Right lobe of liver (tissue), 6 donors: ENCODE measurements at regions not wholly inside any gene's neighbourhood (a gene's known extent, or its start where the extent isn't known, plus 50 kb on each side); places are given as distances from the start of the nearest gene placed in this dataset.
"Not testable (repeated sequence)": the region's sequence is repeated elsewhere in the genome, so short reads cannot be mapped to it uniquely, and the experiment has no call there.

Experiments used
- ATAC-seq, 4 donors: fragments of 200-7000 bp; cut with Tn5 transposase; one replicate each; pipeline ENCODE4 v1.9.1; 2020; ENCODE audit warnings: mild to moderate bottlenecking in 4 of 4, moderate library complexity in 4 of 4
- DNase-seq, 3 donors: peaks; one replicate each; pipeline ENCODE4 v3.0.0-alpha.2; 2020
- H3K27ac ChIP-seq, 3 donors: fragments of 200-600 bp; one replicate each; pipeline ENCODE4 v1.8.0; 2022
- H3K27me3 ChIP-seq, 2 donors: fragments of 200-600 bp; one replicate each; pipeline ENCODE4 v1.8.0; 2022
- H3K36me3 ChIP-seq, 4 donors: fragments of 200-600 bp; sonication (generic) in 1 of 4; one replicate each; pipeline versions ENCODE4 v1.5.1 to v1.8.0; 2017 to 2022; ENCODE audit warnings: control low read depth in 1 of 4
- H3K4me1 ChIP-seq, 4 donors: fragments of 200-600 bp; sonication (generic) in 1 of 4; one replicate each; pipeline versions ENCODE4 v1.5.1 to v1.8.0; 2017 to 2022; ENCODE audit warnings: control low read depth in 1 of 4
- H3K4me3 ChIP-seq, 3 donors: fragments of 200-600 bp; one replicate each; pipeline ENCODE4 v1.8.0; 2022
- H3K9me3 ChIP-seq, 4 donors: fragments of 200-600 bp; sonication (generic) in 1 of 4; one replicate each; pipeline versions ENCODE4 v1.5.1 to v1.8.0; 2017 to 2022; ENCODE audit warnings: control low read depth in 1 of 4
- POLR2A ChIP-seq: fragments of 450-650 bp; IDR thresholded peaks from one replicate; pipeline ENCODE4 v1.6.1; 2017; ENCODE audit warnings: antibody characterized with exemption, mild to moderate bottlenecking
- WGBS: methylation state at CpG from one replicate; pipeline ENCODE4 v1.1.6; 2018; ENCODE audit warnings: low coverage, low lambda C conversion rate; ENCODE audit not compliant: insufficient coverage; ENCODE audit errors: missing lambda C conversion rate; 5-methylcytosine and 5-hydroxymethylcytosine counted together
- intact Hi-C, 2 donors: fragments of 100-400 bp; cut with DNase I; formaldehyde crosslinking; loops; one replicate each; pipeline versions ENCODE4 v1.11.2 to v1.14.1; 2022
- TF ChIP-seq, protein P1 (sequence below), 4 donors: fragments of 200-600 bp in 3 of 4; fragments of 450-650 bp in 1 of 4; IDR thresholded peaks; one replicate each; pipeline versions ENCODE4 v1.5.1 to v1.8.0; 2016 to 2022; ENCODE audit warnings: antibody characterized with exemption in 4 of 4, mild to moderate bottlenecking in 2 of 4
- donor health status: DM: no; HTN: yes; CAD: no.
- donor health status: DM: no; HTN: no; CAD: no.
- donor health status: DM: no; HTN: no; CAD: no.
- donor health status: DM: no; HTN: yes; CAD: no.
- donor health status: DM: no; HTN: yes; CAD: no.

DNA sequence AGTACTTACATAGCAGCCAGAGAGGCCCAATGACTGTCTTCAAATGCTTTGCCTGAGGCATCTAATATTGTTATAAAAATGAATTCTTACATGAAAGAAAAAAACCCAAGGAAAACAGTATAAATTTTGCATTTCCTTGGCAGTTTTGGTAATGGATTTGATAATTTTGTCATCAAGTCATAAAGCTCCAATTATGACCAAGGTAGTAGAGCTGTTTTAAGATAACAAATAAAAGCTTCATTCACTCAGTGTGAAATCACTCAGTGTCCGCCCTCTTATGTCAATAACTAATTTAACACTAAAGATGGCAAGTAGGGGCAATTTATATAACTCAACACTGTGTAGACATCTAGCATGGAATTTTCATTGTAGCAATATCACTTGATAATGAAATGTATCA is 193.9 kb downstream of the ANKRD7 start:
- intact Hi-C loops = no loop called here
- TF ChIP-seq, protein P1, sequence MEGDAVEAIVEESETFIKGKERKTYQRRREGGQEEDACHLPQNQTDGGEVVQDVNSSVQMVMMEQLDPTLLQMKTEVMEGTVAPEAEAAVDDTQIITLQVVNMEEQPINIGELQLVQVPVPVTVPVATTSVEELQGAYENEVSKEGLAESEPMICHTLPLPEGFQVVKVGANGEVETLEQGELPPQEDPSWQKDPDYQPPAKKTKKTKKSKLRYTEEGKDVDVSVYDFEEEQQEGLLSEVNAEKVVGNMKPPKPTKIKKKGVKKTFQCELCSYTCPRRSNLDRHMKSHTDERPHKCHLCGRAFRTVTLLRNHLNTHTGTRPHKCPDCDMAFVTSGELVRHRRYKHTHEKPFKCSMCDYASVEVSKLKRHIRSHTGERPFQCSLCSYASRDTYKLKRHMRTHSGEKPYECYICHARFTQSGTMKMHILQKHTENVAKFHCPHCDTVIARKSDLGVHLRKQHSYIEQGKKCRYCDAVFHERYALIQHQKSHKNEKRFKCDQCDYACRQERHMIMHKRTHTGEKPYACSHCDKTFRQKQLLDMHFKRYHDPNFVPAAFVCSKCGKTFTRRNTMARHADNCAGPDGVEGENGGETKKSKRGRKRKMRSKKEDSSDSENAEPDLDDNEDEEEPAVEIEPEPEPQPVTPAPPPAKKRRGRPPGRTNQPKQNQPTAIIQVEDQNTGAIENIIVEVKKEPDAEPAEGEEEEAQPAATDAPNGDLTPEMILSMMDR (IDR thresholded peaks at IDR 0.05) = no peak
- TF ChIP-seq POLR2A = no peak
- Histone ChIP-seq H3K9me3 (no peaks in the 10 kb centered on the region), H3K4me3 (no peak overlapping the region), H3K4me1 (no peaks in the 10 kb centered on the region), H3K27me3 (no peaks in the 10 kb centered on the region), H3K36me3 (no peaks in the 10 kb centered on the region), H3K27ac (no peak overlapping the region)
- no peak for DNase-seq
- ATAC-seq = no peak
- WGBS = 33% methylated on average over 1 of the region's 1 CpG

DNA sequence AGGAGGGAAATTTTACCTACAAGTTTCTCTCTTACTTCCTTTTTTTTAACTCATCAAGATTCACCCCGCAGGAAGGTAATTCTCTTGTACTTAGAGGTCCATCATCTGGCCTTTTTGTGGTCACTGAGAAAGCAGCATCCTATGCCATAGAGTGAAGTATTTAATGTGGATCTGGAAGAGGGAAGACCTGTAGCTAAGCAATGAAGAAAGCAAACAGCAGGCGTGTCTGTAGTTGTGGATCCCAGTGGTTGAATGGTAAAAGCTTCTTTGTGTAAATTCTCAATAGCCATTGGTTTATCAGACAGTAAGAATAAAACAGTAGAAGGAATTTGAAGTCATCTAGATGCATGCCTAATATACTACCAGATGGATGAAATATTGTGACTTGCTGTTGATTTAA is 196.4 kb downstream of the ANKRD7 start:
- TF ChIP-seq POLR2A = no peak
- TF ChIP-seq, protein P1 (IDR thresholded peaks at IDR 0.05) = no peak
- Histone ChIP-seq H3K4me3 (no peak overlapping the region), H3K36me3 (no peaks in the 10 kb centered on the region), H3K27me3 (no peaks in the 10 kb centered on the region), H3K27ac (no peak overlapping the region), H3K9me3 (no peaks in the 10 kb centered on the region), H3K4me1 (no peaks in the 10 kb centered on the region)
- DNase-seq (no peak), ATAC-seq (no peak)
- intact Hi-C loops = no loop called here
- WGBS = 61% methylated on average over 2 of the region's 2 CpGs

DNA sequence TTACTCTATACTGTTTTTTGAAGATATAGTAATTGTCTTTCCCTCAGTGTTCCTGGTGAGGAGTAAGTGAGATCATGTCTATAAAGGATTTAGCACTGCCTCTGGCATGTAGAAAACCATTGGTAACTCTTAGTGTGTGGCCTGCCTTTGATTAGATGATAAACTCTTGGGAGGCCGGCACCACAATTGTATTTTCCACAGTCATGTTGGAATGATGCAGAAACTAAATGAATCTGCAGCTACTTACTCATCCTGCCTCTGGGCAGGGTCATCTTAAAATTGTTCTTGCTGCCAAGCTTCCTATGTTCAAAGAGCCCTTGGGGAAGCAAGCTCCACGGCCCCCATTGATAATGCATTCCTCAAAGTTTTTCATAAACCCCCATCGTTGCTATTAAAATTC is 204.6 kb downstream of the ANKRD7 start:
- WGBS = 40% methylated on average over 3 of the region's 3 CpGs
- intact Hi-C loops = no loop called here
- TF ChIP-seq POLR2A = no peak
- TF ChIP-seq, protein P1 (IDR thresholded peaks at IDR 0.05) = no peak

DNA sequence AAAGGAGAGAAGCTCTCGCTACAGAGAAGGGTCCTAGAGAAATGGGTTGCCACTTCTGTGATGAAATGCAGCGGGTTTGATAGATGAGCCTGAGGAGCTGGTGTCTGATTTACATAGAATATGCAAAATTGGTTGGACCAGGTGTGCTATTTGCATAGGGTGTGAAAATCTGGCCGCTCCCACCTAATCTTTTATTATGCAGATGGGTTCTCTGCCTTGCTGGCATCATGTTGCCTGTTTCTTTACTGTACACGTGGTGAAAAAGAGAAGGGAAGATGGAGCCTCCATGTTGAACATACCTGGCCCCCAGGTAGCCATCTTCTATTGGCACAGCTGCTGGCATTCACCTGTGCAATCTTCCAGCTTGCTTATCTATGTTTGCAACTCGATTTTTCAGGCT is 212.2 kb downstream of the ANKRD7 start:
- H3K36me3 ChIP-seq = no peaks in the 10 kb centered on the region
- H3K27ac ChIP-seq = no peak overlapping the region
- intact Hi-C loops = no loop called here
- H3K4me3 ChIP-seq = no peak overlapping the region
- TF ChIP-seq, protein P1 (IDR thresholded peaks at IDR 0.05) = no peak
- no peak for TF ChIP-seq POLR2A
- WGBS = 47% methylated on average over 5 of the region's 5 CpGs
- DNase-seq = no peak
- no peaks in the 10 kb centered on the region for H3K27me3 ChIP-seq
- ATAC-seq = no peak
- H3K4me1 ChIP-seq = no peaks in the 10 kb centered on the region
- H3K9me3 ChIP-seq = no peaks in the 10 kb centered on the region

More for the DNA sequence above, 204.6 kb downstream of the ANKRD7 start:
- H3K27ac ChIP-seq = no peak overlapping the region
- no peak overlapping the region for H3K4me3 ChIP-seq
- H3K4me1 ChIP-seq = no peaks in the 10 kb centered on the region
- H3K36me3 ChIP-seq = no peaks in the 10 kb centered on the region
- ATAC-seq (no peak), DNase-seq (no peak)
- H3K27me3 ChIP-seq = no peaks in the 10 kb centered on the region
- H3K9me3 ChIP-seq = no peaks in the 10 kb centered on the region

DNA sequence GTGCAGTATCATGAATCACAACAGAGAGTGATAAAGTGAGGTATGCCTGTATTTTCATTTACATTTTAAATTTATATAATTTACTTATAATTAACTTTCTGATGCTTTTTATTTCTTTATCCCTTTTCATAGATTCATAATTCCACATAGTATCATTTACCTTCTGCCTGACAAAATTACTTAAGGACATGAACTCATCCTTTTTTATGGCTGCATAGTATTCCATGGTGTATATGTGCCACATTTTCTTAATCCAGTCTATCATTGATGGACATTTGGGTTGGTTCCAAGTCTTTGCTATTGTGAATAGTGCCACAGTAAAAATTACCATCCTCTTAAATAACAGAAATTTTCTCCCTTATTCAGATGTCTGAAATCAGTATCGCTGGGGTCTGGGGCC is 224.5 kb downstream of the ANKRD7 start:
- H3K9me3 ChIP-seq, H3K36me3 ChIP-seq, H3K4me3 ChIP-seq, ATAC-seq, intact Hi-C loops, H3K27ac ChIP-seq, H3K4me1 ChIP-seq, H3K27me3 ChIP-seq, DNase-seq: not testable (repeated sequence)
- WGBS = 92% methylated on average over 1 of the region's 1 CpG
